ENCODE measurements at regions not wholly inside any gene's neighbourhood (a gene's known extent, or its start where the extent isn't known, plus 50 kb on each side); places are given as distances from the start of the nearest gene placed in this dataset.

GRCh38 chr2:196413821-196414274 lies 225.7 kb upstream of the CCDC150 start:
- Histone ChIP-seq H3K27me3 (no peaks in the 10 kb centered on the region), H3K36me3 (no peaks in the 10 kb centered on the region), H3K27ac (peak overlapping the region in 3 of 10 donors; percentile 3 to 37 (median 25)), H3K9me3 (no peaks in the 10 kb centered on the region), H3K4me1 (peaks cover 0 to 69% (median 22%) of the 10 kb centered on the region in 9 donors), H3K4me3 (no peak overlapping the region)
- DNase-seq (peak in 1 of 2 donors; percentile 22), ATAC-seq (peak; percentile 42 to 92 (median 84))
- TF ChIP-seq, protein P1, sequence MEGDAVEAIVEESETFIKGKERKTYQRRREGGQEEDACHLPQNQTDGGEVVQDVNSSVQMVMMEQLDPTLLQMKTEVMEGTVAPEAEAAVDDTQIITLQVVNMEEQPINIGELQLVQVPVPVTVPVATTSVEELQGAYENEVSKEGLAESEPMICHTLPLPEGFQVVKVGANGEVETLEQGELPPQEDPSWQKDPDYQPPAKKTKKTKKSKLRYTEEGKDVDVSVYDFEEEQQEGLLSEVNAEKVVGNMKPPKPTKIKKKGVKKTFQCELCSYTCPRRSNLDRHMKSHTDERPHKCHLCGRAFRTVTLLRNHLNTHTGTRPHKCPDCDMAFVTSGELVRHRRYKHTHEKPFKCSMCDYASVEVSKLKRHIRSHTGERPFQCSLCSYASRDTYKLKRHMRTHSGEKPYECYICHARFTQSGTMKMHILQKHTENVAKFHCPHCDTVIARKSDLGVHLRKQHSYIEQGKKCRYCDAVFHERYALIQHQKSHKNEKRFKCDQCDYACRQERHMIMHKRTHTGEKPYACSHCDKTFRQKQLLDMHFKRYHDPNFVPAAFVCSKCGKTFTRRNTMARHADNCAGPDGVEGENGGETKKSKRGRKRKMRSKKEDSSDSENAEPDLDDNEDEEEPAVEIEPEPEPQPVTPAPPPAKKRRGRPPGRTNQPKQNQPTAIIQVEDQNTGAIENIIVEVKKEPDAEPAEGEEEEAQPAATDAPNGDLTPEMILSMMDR (IDR thresholded peaks at IDR 0.05): no peak
- WGBS, 2 donors: 14 to 22% methylated on average over 6 of the region's 6 CpGs
- intact Hi-C loops (cut with DNase I): no loop called here

GRCh38 chr2:196415384-196415783 lies 224.1 kb upstream of the CCDC150 start:
- TF ChIP-seq, protein P1 (IDR thresholded peaks at IDR 0.05): no peak
- ATAC-seq (no peak), DNase-seq (no peak)
- Histone ChIP-seq H3K36me3 (no peaks in the 10 kb centered on the region), H3K27ac (no peak overlapping the region), H3K4me3 (no peak overlapping the region), H3K9me3 (no peaks in the 10 kb centered on the region), H3K27me3 (no peaks in the 10 kb centered on the region), H3K4me1 (peaks cover 2 to 70% (median 27%) of the 10 kb centered on the region in 9 donors)
- intact Hi-C loops (cut with DNase I): no loop called here
- WGBS, 2 donors: 69 to 74% methylated on average over 5 of the region's 5 CpGs

GRCh38 chr2:196420143-196420542 lies 219.4 kb upstream of the CCDC150 start:
- TF ChIP-seq, protein P1 (IDR thresholded peaks at IDR 0.05): no peak
- H3K4me1 ChIP-seq: peaks cover 0 to 64% (median 14%) of the 10 kb centered on the region in 9 donors
- H3K9me3 ChIP-seq: no peaks in the 10 kb centered on the region
- H3K4me3 ChIP-seq: no peak overlapping the region
- ATAC-seq: peak in 5 of 8 donors; percentile 47 to 75 (median 64)
- H3K27me3 ChIP-seq: no peaks in the 10 kb centered on the region
- WGBS, 2 donors: 59 to 68% methylated on average over 3 of the region's 3 CpGs
- DNase-seq: no peak
- H3K36me3 ChIP-seq: no peaks in the 10 kb centered on the region
- intact Hi-C loops (cut with DNase I): loop anchor here in 1 of 10 donors (5.0 kb wide), 1 partner anchor 1597 kb away; no protein-coding TSS in a partner anchor
- H3K27ac ChIP-seq: peak overlapping the region in 4 of 10 donors; percentile 7 to 45 (median 26)

DNA sequence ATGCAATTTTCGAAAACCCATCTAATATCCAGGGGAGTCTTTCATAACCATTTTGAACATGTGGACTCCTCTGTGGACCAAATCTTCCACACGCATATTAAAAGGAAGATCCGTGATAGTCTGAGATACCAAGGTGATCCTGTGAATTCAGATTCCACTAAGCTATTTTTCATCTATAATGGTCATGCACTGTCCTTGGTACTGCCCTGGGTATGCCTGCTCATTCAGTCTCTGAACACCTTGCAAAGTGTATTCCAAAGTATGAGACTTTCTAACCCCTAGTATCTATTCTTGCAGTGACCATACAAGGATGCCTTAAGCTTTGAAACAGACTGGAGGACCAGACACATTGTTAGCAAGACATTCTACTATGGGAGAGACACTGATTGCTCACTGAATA lies 217.6 kb upstream of the CCDC150 start:
- DNase-seq (no peak), ATAC-seq (no peak)
- TF ChIP-seq, protein P1 (IDR thresholded peaks at IDR 0.05): no peak
- Histone ChIP-seq H3K27me3 (no peaks in the 10 kb centered on the region), H3K36me3 (peaks cover 0 to 10% (median 0%) of the 10 kb centered on the region in 9 donors), H3K9me3 (peaks cover 0 to 14% (median 0%) of the 10 kb centered on the region in 11 donors), H3K4me3 (no peak overlapping the region), H3K27ac (no peak overlapping the region), H3K4me1 (peaks cover 0 to 53% (median 11%) of the 10 kb centered on the region in 9 donors)
- intact Hi-C loops (cut with DNase I): loop anchor here in 1 of 10 donors (5.0 kb wide), 1 partner anchor 1595 kb away; no protein-coding TSS in a partner anchor
- WGBS, 2 donors: 78 to 95% methylated on average over 3 of the region's 3 CpGs
